WERI-Rb-1 (cell line): ENCODE measurements at regions not wholly inside any gene's neighbourhood (a gene's known extent, or its start where the extent isn't known, plus 50 kb on each side); places are given as distances from the start of the nearest gene placed in this dataset.

Source experiments
- DNase-seq: peaks from one replicate; pipeline ENCODE4 v3.0.0-alpha.2; 2020
- H3K27ac ChIP-seq: fragments of 250-450 bp; sonication (Bioruptor Pico); 2 replicates; pipeline ENCODE4 v1.5.1; 2020; ENCODE audit warnings: mild to moderate bottlenecking, moderate library complexity
- H3K27me3 ChIP-seq: fragments of 250-450 bp; sonication (Bioruptor Pico); 2 replicates; pipeline ENCODE4 v1.5.1; 2021; ENCODE audit warnings: mild to moderate bottlenecking, low read depth, moderate library complexity; ENCODE audit not compliant: insufficient read depth, severe bottlenecking
- H3K36me3 ChIP-seq: fragments of 250-450 bp; sonication (Bioruptor Pico); 2 replicates; pipeline ENCODE4 v1.5.1; 2020; ENCODE audit warnings: mild to moderate bottlenecking, moderate library complexity
- H3K4me3 ChIP-seq: 2 replicates; pipeline ENCODE4 v1.5.1; 2011; ENCODE audit warnings: low read depth, mild to moderate bottlenecking, control low read depth, low read length
- H3K9me3 ChIP-seq: fragments of 250-450 bp; sonication (Bioruptor Pico); 2 replicates; pipeline ENCODE4 v1.5.1; 2021; ENCODE audit warnings: mild to moderate bottlenecking, moderate library complexity; ENCODE audit not compliant: severe bottlenecking
- TF ChIP-seq, protein P1 (sequence below): IDR thresholded peaks from 2 replicates; pipeline ENCODE4 v1.5.1; 2011; ENCODE audit warnings: low read depth, mild to moderate bottlenecking, control low read depth, inconsistent platforms, low read length

DNA sequence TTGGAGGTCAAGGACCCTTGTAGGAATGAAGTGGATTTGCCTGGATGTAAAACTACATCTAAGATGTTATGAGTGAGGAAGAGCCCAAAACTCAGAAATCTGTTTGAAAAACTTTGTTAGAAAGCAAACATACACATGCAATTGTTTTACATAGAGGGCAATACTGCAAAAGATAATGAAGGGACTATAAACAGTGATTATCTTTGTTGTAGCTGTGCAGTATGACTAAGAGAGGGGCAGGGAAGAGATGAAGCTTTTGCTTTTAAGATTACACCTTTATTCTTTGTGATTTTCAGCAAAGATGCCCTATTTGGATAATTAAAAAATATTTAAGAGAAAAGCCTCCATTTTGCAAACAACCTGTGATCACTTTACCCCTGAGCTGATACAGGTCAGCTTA is 839.9 kb upstream of the RBFOX1 start:
- Histone ChIP-seq H3K27ac (no peak overlapping the region), H3K27me3 (no peaks in the 10 kb centered on the region), H3K9me3 (no peaks in the 10 kb centered on the region), H3K4me3 (no peak overlapping the region), H3K36me3 (no peaks in the 10 kb centered on the region)
- TF ChIP-seq, protein P1, sequence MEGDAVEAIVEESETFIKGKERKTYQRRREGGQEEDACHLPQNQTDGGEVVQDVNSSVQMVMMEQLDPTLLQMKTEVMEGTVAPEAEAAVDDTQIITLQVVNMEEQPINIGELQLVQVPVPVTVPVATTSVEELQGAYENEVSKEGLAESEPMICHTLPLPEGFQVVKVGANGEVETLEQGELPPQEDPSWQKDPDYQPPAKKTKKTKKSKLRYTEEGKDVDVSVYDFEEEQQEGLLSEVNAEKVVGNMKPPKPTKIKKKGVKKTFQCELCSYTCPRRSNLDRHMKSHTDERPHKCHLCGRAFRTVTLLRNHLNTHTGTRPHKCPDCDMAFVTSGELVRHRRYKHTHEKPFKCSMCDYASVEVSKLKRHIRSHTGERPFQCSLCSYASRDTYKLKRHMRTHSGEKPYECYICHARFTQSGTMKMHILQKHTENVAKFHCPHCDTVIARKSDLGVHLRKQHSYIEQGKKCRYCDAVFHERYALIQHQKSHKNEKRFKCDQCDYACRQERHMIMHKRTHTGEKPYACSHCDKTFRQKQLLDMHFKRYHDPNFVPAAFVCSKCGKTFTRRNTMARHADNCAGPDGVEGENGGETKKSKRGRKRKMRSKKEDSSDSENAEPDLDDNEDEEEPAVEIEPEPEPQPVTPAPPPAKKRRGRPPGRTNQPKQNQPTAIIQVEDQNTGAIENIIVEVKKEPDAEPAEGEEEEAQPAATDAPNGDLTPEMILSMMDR = no peak
- DNase-seq = no peak

DNA sequence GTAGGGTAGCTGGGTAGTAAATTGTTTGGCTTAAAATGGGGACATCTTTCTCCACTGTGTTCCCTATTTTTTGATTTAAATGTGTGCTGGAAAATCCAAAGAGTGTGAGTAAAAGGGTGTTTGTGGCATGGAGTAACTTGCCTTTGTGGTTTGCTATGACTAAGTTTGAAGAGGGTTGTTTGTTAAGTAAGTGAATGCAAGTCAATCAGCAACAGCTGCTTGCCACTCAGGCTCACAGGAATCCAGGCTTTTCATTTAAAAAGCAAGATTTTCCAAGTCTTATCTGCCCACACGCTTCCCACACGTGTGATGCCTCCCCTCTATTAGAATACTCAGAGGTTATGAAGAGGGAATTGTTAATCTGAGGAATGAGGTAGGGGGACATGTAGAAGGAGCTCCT is 847.7 kb upstream of the RBFOX1 start:
- Histone ChIP-seq H3K36me3 (no peaks in the 10 kb centered on the region), H3K9me3 (no peaks in the 10 kb centered on the region), H3K4me3 (no peak overlapping the region), H3K27ac (no peak overlapping the region), H3K27me3 (no peaks in the 10 kb centered on the region)
- DNase-seq = no peak
- TF ChIP-seq, protein P1 = no peak

DNA sequence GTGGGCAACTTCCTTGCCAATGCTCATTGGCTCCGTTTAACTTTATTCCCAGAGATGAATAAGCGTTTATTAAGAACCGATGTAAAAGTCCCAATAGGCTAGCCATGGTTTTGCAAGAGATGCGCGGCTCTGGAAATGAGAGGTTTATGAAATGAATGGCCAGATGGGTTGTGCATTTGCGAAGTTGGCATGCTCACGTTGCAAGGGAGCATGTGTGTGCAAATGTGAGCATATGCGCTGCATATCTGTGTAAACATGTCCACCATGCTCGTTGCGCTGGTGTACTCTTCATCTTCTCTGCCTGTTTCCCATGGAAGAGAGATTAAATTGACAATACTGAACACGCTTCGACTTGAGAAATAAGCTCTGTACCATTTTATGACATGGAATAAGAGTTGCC is 848.6 kb upstream of the RBFOX1 start:
- TF ChIP-seq, protein P1 = no peak
- Histone ChIP-seq H3K27me3 (peaks cover 3% of the 10 kb centered on the region), H3K36me3 (no peaks in the 10 kb centered on the region), H3K27ac (no peak overlapping the region), H3K9me3 (no peaks in the 10 kb centered on the region), H3K4me3 (no peak overlapping the region)
- no peak for DNase-seq

DNA sequence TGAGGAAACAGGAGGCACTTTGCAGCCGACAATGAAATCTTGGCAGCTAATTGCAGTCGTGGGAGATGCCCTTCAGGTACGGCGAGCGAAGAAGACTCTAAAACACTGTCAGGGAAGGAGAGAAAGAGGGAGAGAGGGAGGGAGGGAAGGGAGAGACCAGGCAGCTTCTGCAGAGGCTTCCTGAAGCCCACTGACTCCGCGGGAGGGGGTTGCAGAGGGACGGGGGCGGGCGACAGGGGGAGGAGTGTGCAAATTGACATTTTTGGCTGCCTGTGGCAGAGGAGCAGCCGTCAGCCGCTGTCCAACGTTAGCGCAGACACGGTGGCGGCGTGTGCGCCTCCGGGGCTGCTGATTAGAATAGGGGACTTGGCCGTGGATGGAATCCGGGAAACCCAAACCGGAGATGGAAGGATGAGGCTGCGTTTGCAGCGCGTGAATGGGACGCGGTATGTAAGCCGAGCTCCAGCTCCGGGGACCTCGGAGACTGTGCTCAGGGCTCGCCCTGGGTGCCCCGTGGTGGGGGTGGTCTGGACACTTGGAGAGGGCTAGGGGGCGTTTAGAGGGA is 849.1 kb upstream of the RBFOX1 start:
- Histone ChIP-seq H3K9me3 (no peaks in the 10 kb centered on the region), H3K36me3 (no peaks in the 10 kb centered on the region), H3K4me3 (no peak overlapping the region), H3K27ac (no peak overlapping the region), H3K27me3 (peaks cover 3% of the 10 kb centered on the region)
- TF ChIP-seq, protein P1 = no peak
- no peak for DNase-seq

DNA sequence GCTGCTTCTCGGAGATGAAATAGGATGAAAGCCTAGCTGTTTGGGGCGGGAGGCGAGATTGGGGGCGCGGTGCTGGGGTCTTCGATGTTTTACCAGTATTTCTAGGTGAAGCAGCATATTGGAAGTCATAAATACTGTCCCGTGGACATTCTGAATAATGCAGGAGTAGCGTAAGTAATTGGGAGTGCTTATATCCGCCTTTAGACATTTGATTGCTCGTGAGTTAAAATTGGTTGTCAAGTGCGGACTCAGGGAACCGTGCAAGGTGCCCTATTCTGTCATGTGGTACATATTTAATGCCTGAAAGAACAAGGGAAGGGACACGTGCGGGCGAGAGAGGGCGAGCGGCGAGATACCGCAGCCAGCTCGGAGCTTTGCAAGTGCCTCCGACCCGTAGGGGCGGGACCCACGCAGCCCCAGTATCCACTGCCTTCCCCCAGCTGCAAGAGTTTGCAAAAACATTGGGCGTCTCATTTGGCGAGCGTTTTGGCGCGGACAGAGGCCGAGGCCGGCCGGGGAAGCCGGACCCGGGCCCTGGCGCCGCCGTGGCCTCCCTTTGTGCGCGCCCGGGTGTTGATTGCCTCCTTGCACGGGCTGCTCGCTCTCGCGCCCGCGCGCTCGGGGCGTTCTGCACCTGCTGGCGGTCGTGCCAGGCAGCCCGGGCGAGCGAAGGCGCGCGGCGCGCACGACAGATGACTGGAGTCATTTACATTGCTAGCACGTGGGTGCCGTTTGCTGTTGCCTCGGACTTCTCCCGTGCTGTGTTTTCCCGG is 849.8 kb upstream of the RBFOX1 start:
- Histone ChIP-seq H3K27ac (no peak overlapping the region), H3K36me3 (no peaks in the 10 kb centered on the region), H3K4me3 (no peak overlapping the region), H3K9me3 (no peaks in the 10 kb centered on the region), H3K27me3 (peaks cover 3% of the 10 kb centered on the region)
- TF ChIP-seq, protein P1 = no peak
- no peak for DNase-seq
